ENCODE measurements at regions not wholly inside any gene's neighbourhood (a gene's known extent, or its start where the extent isn't known, plus 50 kb on each side); places are given as distances from the start of the nearest gene placed in this dataset.

DNA sequence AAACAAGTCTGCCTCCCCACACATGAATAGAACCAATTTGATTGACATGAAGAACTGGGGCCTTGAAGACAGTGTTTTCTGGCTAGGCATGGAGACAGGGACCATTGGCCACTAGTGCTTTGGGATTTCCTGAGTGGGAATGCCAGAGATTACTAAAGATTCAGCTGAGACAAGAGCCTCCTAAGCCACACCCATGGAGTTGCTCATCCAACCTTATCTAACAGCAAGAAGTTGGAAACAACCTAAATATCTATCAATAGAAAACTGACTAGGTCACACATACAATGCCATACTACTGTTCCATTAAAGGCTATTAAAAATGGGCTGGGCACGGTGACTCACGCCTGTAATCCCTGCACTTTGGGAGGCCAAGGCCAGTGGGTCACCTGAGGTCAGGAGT is 184.1 kb downstream of the ZBTB18 start:
- Histone ChIP-seq H4K20me1 (ENCODE audit: insufficient read depth, low read length, poor library complexity, severe bottlenecking) (no peaks in the 10 kb centered on the region), H3K9me3 (ENCODE audit: insufficient read depth, low read depth, low read length) (no peaks in the 10 kb centered on the region), H3K79me2 (ENCODE audit: insufficient read depth, low read length) (no peaks in the 10 kb centered on the region), H3K4me2 (ENCODE audit: low read depth, low read length, poor library complexity, severe bottlenecking) (no peak overlapping the region), H3F3A (ENCODE audit: low read depth) (no peaks in the 10 kb centered on the region), H3K9ac (ENCODE audit: low read depth, low read length, poor library complexity, severe bottlenecking) (no peak overlapping the region), H3K9me2 (replicated peaks; ENCODE audit: low read depth, low read length) (no peaks in the 10 kb centered on the region), H3K36me3 (ENCODE audit: insufficient read depth, low read length) (no peaks in the 10 kb centered on the region), H3K4me3 (ENCODE audit: low read length, poor library complexity, severe bottlenecking) (no peak overlapping the region), H3K4me1 (ENCODE audit: insufficient read depth, low read length, poor library complexity, severe bottlenecking) (no peaks in the 10 kb centered on the region), H3K27me3 (ENCODE audit: insufficient read depth, low read length, poor library complexity, severe bottlenecking) (no peaks in the 10 kb centered on the region), H2AFZ (ENCODE audit: low read length) (no peak overlapping the region)
- TF ChIP-seq EZH2phosphoT487 (IDR thresholded peaks at IDR 0.05; ENCODE audit: borderline replicate concordance), result no peak
- TF ChIP-seq, protein P1, sequence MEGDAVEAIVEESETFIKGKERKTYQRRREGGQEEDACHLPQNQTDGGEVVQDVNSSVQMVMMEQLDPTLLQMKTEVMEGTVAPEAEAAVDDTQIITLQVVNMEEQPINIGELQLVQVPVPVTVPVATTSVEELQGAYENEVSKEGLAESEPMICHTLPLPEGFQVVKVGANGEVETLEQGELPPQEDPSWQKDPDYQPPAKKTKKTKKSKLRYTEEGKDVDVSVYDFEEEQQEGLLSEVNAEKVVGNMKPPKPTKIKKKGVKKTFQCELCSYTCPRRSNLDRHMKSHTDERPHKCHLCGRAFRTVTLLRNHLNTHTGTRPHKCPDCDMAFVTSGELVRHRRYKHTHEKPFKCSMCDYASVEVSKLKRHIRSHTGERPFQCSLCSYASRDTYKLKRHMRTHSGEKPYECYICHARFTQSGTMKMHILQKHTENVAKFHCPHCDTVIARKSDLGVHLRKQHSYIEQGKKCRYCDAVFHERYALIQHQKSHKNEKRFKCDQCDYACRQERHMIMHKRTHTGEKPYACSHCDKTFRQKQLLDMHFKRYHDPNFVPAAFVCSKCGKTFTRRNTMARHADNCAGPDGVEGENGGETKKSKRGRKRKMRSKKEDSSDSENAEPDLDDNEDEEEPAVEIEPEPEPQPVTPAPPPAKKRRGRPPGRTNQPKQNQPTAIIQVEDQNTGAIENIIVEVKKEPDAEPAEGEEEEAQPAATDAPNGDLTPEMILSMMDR (conservative IDR thresholded peaks at IDR 0.05; ENCODE audit: low read length), result no peak

DNA sequence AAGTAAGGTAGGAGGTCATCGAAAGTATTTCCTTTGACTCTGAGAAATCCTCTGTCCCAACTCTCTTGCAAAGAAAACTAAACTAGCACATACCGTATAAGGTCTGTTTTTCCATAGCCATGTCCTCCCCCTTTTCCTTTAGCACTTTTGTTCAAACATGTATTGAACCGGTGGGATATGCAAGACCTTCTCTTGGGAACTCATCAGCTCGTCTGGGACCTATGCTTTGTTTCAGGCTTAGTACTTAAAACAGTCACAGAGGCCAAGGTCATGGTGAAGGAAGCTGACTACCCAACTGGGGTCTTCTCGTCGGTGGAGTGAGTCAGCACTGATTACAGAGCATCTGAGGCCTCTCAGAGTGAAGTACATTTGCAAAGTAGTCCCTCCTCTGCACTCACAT is 185.0 kb downstream of the ZBTB18 start:
- Histone ChIP-seq H3K79me2 (ENCODE audit: insufficient read depth, low read length) (no peaks in the 10 kb centered on the region), H3K4me3 (ENCODE audit: low read length, poor library complexity, severe bottlenecking) (no peak overlapping the region)

DNA sequence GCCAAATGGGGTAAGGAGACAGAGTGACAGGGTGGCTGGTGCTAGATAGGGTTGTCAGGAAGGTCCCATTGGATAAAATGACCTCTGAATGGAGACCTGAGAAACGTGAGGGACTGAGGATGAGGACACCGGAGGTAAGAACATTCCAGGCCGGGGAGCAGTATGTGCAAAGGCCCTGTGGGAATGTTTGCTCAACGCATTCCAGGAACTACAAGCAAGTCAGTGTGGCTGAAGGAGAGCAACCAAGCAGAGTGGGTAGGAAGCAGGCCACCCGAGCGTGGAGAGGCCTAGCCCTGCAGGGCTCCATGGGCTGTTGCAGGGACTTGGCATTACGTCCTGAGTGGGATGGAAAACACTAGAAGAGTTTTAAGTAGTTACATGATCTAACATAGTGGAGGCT is 185.6 kb downstream of the ZBTB18 start:
- Histone ChIP-seq H3K9me2 (replicated peaks; ENCODE audit: low read depth, low read length) (no peaks in the 10 kb centered on the region), H3K4me2 (ENCODE audit: low read depth, low read length, poor library complexity, severe bottlenecking) (no peak overlapping the region), H3K79me2 (ENCODE audit: insufficient read depth, low read length) (no peaks in the 10 kb centered on the region), H3K9ac (ENCODE audit: low read depth, low read length, poor library complexity, severe bottlenecking) (no peak overlapping the region), H3K36me3 (ENCODE audit: insufficient read depth, low read length) (no peaks in the 10 kb centered on the region), H3K27me3 (ENCODE audit: insufficient read depth, low read length, poor library complexity, severe bottlenecking) (no peaks in the 10 kb centered on the region), H3K4me3 (ENCODE audit: low read length, poor library complexity, severe bottlenecking) (no peak overlapping the region), H3K4me1 (ENCODE audit: insufficient read depth, low read length, poor library complexity, severe bottlenecking) (no peaks in the 10 kb centered on the region), H2AFZ (ENCODE audit: low read length) (no peak overlapping the region), H4K20me1 (ENCODE audit: insufficient read depth, low read length, poor library complexity, severe bottlenecking) (no peaks in the 10 kb centered on the region), H3K9me3 (ENCODE audit: insufficient read depth, low read depth, low read length) (no peaks in the 10 kb centered on the region), H3F3A (ENCODE audit: low read depth) (no peaks in the 10 kb centered on the region)
- no peak for TF ChIP-seq EZH2phosphoT487 (IDR thresholded peaks at IDR 0.05; ENCODE audit: borderline replicate concordance)
- TF ChIP-seq, protein P1 (conservative IDR thresholded peaks at IDR 0.05; ENCODE audit: low read length), result no peak

More for the DNA sequence above, 185.0 kb downstream of the ZBTB18 start:
- Histone ChIP-seq H3F3A (ENCODE audit: low read depth) (no peaks in the 10 kb centered on the region), H3K9ac (ENCODE audit: low read depth, low read length, poor library complexity, severe bottlenecking) (no peak overlapping the region), H3K4me1 (ENCODE audit: insufficient read depth, low read length, poor library complexity, severe bottlenecking) (no peaks in the 10 kb centered on the region), H4K20me1 (ENCODE audit: insufficient read depth, low read length, poor library complexity, severe bottlenecking) (no peaks in the 10 kb centered on the region), H3K27me3 (ENCODE audit: insufficient read depth, low read length, poor library complexity, severe bottlenecking) (no peaks in the 10 kb centered on the region), H3K9me3 (ENCODE audit: insufficient read depth, low read depth, low read length) (no peaks in the 10 kb centered on the region), H3K36me3 (ENCODE audit: insufficient read depth, low read length) (no peaks in the 10 kb centered on the region), H3K9me2 (replicated peaks; ENCODE audit: low read depth, low read length) (no peaks in the 10 kb centered on the region), H3K4me2 (ENCODE audit: low read depth, low read length, poor library complexity, severe bottlenecking) (no peak overlapping the region), H2AFZ (ENCODE audit: low read length) (no peak overlapping the region)
- TF ChIP-seq, protein P1 (conservative IDR thresholded peaks at IDR 0.05; ENCODE audit: low read length), result no peak
- TF ChIP-seq EZH2phosphoT487 (IDR thresholded peaks at IDR 0.05; ENCODE audit: borderline replicate concordance), result no peak

Measured in Loucy (cell line).